DND-41 (cell line): ENCODE measurements at regions not wholly inside any gene's neighbourhood (a gene's known extent, or its start where the extent isn't known, plus 50 kb on each side); places are given as distances from the start of the nearest gene placed in this dataset.

Source experiments
- ATAC-seq: fragments of 200-7000 bp; cut with Tn5 transposase; 3 replicates; pipeline ENCODE4 v1.9.1; 2021; ENCODE audit warnings: low read depth; ENCODE audit not compliant: insufficient read depth
- DNase-seq: peaks from one replicate; pipeline ENCODE4 v3.0.0-alpha.2; 2020
- H2AFZ ChIP-seq: 2 replicates; pipeline ENCODE4 v1.6.0; 2012; ENCODE audit warnings: low read depth, low read length
- H3K27ac ChIP-seq: 2 replicates; pipeline ENCODE4 v1.5.1; 2012; ENCODE audit warnings: low read length, inconsistent platforms
- H3K27me3 ChIP-seq: fragments of 200-600 bp; sonication (generic); 2 replicates; pipeline ENCODE4 v1.6.0; 2012; ENCODE audit warnings: low read length, mild to moderate bottlenecking, inconsistent platforms; ENCODE audit not compliant: insufficient read depth, poor library complexity
- H3K36me3 ChIP-seq: 2 replicates; pipeline ENCODE4 v1.5.1; 2012; ENCODE audit warnings: low read length, inconsistent platforms; ENCODE audit not compliant: insufficient read depth
- H3K4me1 ChIP-seq: 2 replicates; pipeline ENCODE4 v1.5.1; 2012; ENCODE audit warnings: mild to moderate bottlenecking, low read length; ENCODE audit not compliant: insufficient read depth
- H3K4me2 ChIP-seq: 2 replicates; pipeline ENCODE4 v1.6.0; 2012; ENCODE audit warnings: mild to moderate bottlenecking, moderate library complexity, low read length, inconsistent platforms; ENCODE audit not compliant: insufficient read depth
- H3K4me3 ChIP-seq, 2 experiments: fragments of 200-600 bp in 1 of 2; shearing (Covaris generic) in 1 of 2; 2 replicates each; pipeline ENCODE4 v1.5.1; 2012 to 2016; ENCODE audit warnings: inconsistent platforms in 2 of 2, low read length in 2 of 2, mild to moderate bottlenecking in 2 of 2, low read depth in 1 of 2, moderate library complexity in 1 of 2
- H3K79me2 ChIP-seq: 2 replicates; pipeline ENCODE4 v1.6.0; 2012; ENCODE audit warnings: low read length, inconsistent platforms; ENCODE audit not compliant: insufficient read depth
- H3K9ac ChIP-seq: 2 replicates; pipeline ENCODE4 v1.6.0; 2012; ENCODE audit warnings: low read depth, mild to moderate bottlenecking, inconsistent platforms, low read length, moderate library complexity
- H3K9me3 ChIP-seq: 2 replicates; pipeline ENCODE4 v1.5.1; 2012; ENCODE audit warnings: low read length, moderate library complexity, mild to moderate bottlenecking, inconsistent platforms; ENCODE audit not compliant: insufficient read depth, severe bottlenecking
- H4K20me1 ChIP-seq: 2 replicates; pipeline ENCODE4 v1.6.0; 2012; ENCODE audit warnings: low read length; ENCODE audit not compliant: insufficient read depth
- EZH2 ChIP-seq: IDR thresholded peaks from 3 replicates; pipeline ENCODE4 v1.6.1; 2012; ENCODE audit warnings: borderline replicate concordance, low read depth, mild to moderate bottlenecking, moderate library complexity, low read length, inconsistent platforms; ENCODE audit not compliant: severe bottlenecking
- TF ChIP-seq, protein P1 (sequence below): IDR thresholded peaks from 2 replicates; pipeline ENCODE4 v1.5.1; 2012; ENCODE audit warnings: borderline replicate concordance, low read length, moderate library complexity, mild to moderate bottlenecking; ENCODE audit not compliant: poor library complexity, severe bottlenecking; ENCODE audit errors: extremely low read depth

DNA sequence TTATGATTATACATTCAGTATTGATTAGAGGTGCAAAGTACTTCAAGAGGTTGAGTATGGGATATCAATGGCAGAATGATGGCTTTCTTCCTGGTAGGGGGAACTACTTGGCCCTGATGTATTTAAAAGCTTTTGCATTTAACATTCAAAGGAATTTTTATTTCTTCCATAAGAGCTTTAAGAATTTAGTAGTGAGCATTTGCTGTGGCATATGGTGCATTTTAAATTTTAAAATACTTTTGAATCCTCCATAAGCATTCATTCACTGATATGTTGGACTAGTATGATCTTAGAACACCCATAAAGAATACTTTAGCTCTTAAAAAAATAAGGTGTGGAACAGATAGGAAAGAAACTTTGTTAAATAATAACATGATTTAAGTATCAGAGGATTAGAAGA is 191.9 kb upstream of the PPP1R3A start:
- no peak overlapping the region for H3K4me2 ChIP-seq
- TF ChIP-seq, protein P1, sequence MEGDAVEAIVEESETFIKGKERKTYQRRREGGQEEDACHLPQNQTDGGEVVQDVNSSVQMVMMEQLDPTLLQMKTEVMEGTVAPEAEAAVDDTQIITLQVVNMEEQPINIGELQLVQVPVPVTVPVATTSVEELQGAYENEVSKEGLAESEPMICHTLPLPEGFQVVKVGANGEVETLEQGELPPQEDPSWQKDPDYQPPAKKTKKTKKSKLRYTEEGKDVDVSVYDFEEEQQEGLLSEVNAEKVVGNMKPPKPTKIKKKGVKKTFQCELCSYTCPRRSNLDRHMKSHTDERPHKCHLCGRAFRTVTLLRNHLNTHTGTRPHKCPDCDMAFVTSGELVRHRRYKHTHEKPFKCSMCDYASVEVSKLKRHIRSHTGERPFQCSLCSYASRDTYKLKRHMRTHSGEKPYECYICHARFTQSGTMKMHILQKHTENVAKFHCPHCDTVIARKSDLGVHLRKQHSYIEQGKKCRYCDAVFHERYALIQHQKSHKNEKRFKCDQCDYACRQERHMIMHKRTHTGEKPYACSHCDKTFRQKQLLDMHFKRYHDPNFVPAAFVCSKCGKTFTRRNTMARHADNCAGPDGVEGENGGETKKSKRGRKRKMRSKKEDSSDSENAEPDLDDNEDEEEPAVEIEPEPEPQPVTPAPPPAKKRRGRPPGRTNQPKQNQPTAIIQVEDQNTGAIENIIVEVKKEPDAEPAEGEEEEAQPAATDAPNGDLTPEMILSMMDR, result no peak
- TF ChIP-seq EZH2, result no peak
- H4K20me1 ChIP-seq, result no peaks in the 10 kb centered on the region
- DNase-seq, result no peak
- no peaks in the 10 kb centered on the region for H3K27me3 ChIP-seq
- H3K4me1 ChIP-seq, result no peaks in the 10 kb centered on the region
- no peaks in the 10 kb centered on the region for H3K9me3 ChIP-seq
- no peak overlapping the region for H3K9ac ChIP-seq
- H2AFZ ChIP-seq, result no peak overlapping the region
- no peaks in the 10 kb centered on the region for H3K36me3 ChIP-seq
- ATAC-seq, result no peak
- no peak overlapping the region for H3K27ac ChIP-seq
- H3K4me3 ChIP-seq, result no peak overlapping the region
- no peaks in the 10 kb centered on the region for H3K79me2 ChIP-seq

DNA sequence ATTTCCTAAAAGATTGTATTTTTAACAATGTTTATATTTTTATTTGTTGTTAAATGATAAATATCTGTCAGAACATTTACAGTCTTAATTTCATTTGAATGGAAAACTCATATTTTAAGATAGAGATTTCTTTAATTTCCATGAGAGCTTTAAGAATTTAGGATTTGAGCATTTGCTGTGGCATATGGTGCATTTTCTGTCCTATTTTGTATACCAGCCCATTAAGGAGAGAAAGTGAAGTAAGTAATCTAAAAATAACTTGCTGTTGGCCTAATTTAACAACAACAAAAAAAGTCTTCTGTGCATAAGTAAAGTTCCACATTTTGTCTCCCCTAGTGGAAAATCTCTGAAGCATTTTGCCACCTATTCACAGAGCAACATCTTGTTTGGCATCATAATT is 190.9 kb upstream of the PPP1R3A start:
- no peak overlapping the region for H3K4me2 ChIP-seq
- no peaks in the 10 kb centered on the region for H3K27me3 ChIP-seq
- no peaks in the 10 kb centered on the region for H3K79me2 ChIP-seq
- TF ChIP-seq, protein P1, result no peak
- no peak overlapping the region for H3K4me3 ChIP-seq
- no peaks in the 10 kb centered on the region for H4K20me1 ChIP-seq
- ATAC-seq (no peak), DNase-seq (no peak)
- H3K4me1 ChIP-seq, result no peaks in the 10 kb centered on the region
- H3K9ac ChIP-seq, result no peak overlapping the region
- no peak overlapping the region for H3K27ac ChIP-seq
- H2AFZ ChIP-seq, result no peak overlapping the region
- no peaks in the 10 kb centered on the region for H3K36me3 ChIP-seq
- H3K9me3 ChIP-seq, result no peaks in the 10 kb centered on the region

DNA sequence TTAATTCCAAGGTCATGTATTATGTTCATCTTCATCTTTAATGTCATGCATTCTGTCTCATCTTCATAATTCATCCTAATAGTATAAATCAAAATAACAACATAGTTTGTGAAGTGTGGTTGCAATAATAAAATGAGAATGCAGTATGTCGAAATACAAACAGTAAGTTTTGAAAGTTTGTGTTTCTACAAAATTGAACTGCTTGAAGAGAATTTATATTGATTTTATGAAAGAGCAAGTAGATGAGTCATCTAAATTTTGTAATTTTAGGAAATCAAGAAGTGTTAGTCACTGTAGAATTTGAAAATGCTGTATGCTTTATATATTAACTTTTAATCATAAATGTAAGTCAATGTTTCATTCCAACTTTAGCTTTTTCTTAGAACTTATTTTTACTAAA is 190.5 kb upstream of the PPP1R3A start:
- H3K27me3 ChIP-seq, result no peaks in the 10 kb centered on the region
- no peak overlapping the region for H3K4me2 ChIP-seq
- H3K4me3 ChIP-seq, result no peak overlapping the region
- no peaks in the 10 kb centered on the region for H3K9me3 ChIP-seq
- DNase-seq, result no peak
- H3K27ac ChIP-seq, result no peak overlapping the region
- H3K79me2 ChIP-seq, result no peaks in the 10 kb centered on the region
- H3K4me1 ChIP-seq, result no peaks in the 10 kb centered on the region
- no peaks in the 10 kb centered on the region for H4K20me1 ChIP-seq
- H3K36me3 ChIP-seq, result no peaks in the 10 kb centered on the region
- ATAC-seq, result no peak
- no peak overlapping the region for H2AFZ ChIP-seq
- TF ChIP-seq, protein P1, result no peak
- TF ChIP-seq EZH2, result no peak
- H3K9ac ChIP-seq, result no peak overlapping the region

DNA sequence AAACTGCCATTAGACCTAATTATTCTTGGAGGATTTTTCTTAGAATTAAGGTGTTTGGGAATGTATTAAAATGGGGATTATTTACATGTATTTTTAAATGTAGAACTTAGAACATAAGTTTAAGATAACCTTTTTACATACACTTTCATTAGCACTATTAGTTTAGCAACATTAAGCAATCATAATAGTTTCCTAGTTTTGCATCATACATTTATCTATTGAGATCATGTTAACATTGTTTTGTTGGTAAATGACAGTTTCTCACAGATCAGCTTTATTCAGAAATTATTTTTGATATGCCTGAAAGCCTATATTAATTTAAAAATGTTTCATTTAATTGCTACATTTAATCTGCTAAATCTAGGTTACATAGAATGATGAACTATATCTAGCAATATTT is 189.7 kb upstream of the PPP1R3A start:
- Histone ChIP-seq H3K27ac (no peak overlapping the region), H3K36me3 (no peaks in the 10 kb centered on the region), H3K4me3 (no peak overlapping the region), H2AFZ (no peak overlapping the region), H3K9ac (no peak overlapping the region), H3K4me1 (no peaks in the 10 kb centered on the region), H4K20me1 (no peaks in the 10 kb centered on the region), H3K4me2 (no peak overlapping the region), H3K9me3 (no peaks in the 10 kb centered on the region), H3K27me3 (no peaks in the 10 kb centered on the region), H3K79me2 (no peaks in the 10 kb centered on the region)
- DNase-seq, result no peak
- no peak for ATAC-seq
- TF ChIP-seq, protein P1, result no peak
- no peak for TF ChIP-seq EZH2
